GM19238 (cell line): ENCODE measurements at regions not wholly inside any gene's neighbourhood (a gene's known extent, or its start where the extent isn't known, plus 50 kb on each side); places are given as distances from the start of the nearest gene placed in this dataset.

Source experiments
- DNase-seq: peaks from one replicate; pipeline ENCODE4 v3.0.0; 2011; ENCODE audit warnings: low spot score; ENCODE audit not compliant: insufficient read length

DNA sequence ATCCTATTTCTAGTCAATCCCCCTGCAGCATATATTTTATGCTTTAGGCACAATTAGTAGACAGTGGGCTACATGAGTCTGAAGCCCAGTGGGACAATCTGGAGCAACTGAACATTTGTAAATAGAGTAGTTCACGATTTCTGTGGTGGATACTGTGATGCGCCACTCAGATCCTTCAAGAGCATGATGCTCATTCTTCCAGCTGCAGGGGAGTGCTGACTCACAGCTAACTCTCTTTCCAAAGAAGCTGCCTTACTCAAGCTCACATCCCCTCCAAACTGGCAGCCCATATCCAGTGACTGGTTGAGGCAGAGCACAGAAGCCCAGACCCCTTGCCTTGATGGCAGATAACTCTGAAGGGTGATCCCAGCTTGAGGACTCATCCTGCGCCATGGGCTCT lies 224.2 kb upstream of the EEA1 start:
- DNase-seq, result no peak

DNA sequence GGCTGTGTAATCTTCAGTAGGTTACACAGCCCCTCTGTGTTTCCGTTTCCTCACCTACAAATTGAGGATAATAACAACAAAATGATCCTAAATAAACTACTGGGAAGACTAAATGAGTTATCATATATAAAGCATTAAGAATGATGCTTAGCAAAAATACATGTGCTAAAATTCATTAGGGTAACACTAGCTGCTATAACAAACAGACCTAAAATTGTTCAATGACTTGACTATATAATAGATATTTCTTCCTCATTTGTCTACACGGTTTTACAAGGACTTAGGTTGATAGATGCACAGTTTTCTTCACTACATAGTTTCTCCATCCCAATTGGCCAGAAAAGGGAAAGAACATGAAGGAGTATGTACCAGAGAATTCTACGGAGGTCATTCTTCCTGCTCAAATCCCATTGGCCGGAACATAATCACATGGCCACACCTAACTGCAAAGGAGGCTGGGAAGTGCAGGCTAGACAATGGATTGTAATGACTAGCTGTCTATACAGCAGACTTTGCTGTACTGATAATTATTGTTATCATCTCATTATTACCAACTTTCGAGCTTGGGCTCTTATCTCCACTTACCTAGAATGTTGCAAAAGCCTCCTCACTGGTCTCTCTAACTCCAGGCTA lies 223.5 kb upstream of the NUDT4 start:
- no peak for DNase-seq

DNA sequence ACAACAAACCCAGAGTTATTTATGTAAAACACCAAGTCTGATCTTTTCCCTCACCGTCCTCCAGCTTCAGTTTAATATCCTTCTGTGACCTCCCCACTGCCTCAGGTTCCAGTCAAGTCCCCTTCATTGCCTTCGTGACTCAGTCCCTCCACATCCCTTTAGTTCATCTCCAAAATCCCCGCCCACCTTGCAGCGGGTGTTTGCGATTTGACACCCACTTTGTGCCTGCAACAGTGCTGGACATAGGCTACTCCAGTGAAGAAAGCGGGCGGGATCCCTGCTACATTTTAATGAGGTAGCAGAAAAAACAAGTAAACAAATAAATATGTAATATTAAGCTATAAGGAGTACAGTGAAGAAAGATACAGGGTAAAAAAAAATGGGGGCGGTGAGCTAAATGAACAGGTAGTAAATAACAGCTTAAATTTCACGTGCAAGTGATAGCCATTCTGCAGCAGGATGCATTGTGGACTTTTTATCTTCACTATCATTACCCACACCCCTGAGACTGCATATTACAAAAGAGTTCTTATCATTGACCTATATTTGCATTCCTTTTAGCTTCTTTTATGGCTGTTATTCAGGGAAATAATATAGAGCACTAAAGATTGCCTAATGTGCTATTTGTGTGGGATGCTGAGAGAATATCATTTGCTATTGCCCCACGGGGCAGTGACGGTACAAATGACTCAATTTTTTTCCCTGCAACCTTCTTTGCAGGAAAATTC lies 222.8 kb upstream of the NUDT4 start:
- DNase-seq, result no peak

DNA sequence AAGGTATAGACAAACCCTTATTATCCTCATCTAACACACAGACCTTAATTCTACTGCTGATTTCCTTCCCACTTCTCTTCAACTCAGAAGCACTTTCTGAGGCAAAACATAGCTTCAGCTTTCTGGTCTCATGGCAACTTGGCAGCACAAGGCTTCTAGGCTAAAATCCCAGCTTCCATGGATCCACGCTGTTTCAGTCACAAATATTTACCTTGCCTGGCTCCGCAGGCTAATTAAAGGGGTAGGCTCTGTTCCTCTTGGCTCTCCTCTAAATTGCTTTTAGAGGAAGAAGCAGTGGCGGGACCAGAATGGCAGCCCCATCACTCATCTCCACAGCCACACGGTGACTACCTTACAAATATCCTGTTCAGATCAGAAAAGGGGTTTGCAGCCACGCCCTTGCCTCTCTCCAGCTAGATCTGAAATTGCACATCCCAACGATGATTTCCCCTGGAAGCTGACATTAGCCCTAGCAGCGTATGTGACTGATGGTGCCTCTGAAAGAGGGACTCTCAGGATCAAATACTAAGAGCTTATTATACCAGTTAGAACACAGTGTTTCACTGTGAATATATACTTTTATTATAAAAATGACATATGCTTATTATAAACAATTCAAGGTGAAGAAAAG lies 221.5 kb upstream of the NUDT4 start:
- no peak for DNase-seq

DNA sequence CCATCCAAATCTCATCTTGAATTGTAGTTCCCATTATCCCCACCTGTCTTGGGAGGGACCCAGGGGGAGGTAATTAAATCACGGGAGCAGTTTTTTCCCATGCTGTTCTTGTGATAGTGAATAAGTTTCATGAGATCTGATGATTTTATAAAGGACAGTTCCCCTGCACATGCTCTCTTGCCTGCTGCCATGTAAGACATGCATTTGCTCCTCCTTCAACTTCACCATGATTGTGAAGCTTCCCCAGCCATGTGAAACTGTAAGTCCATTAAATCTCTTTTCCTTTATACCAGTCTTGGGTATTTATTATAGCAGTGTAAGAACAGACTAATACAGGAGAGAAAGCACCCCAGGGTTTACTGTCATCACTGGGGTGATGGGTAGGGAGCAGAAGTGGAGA lies 220.4 kb upstream of the NUDT4 start:
- no peak for DNase-seq

DNA sequence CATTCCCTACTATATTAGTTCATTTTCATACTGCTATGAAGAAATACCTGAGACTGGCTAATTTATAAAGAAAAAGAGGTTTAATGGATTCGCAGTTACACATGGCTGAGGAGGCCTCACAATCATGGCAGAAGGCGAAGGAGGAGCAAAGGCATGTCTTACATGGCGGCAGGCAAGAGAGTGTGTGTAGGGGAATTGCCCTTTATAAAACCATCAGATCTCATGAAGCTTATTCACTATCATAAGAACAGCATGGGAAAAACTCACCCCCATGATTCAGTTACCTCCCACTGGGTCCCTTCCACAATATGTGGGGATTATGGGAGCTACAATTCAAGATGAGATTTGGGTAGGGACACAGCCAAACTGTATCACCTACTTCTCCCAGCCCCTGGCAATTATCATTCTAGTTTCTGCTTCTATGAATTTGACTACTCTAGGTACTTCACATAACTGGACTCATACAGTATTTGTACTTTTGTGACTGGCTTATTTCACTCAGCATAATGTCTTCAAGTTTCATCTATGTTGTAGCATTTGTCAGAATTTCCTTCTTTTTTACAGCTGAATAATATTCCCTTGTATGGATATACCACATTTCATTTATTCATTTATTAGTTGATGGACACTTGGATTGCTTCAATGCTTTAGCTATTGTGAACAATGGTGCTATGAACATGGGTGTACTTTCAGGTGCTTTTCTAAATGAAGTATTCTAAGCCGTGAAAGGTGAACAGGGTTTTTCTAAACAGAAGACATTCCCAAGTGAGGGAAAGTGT lies 219.5 kb upstream of the NUDT4 start:
- no peak for DNase-seq

DNA sequence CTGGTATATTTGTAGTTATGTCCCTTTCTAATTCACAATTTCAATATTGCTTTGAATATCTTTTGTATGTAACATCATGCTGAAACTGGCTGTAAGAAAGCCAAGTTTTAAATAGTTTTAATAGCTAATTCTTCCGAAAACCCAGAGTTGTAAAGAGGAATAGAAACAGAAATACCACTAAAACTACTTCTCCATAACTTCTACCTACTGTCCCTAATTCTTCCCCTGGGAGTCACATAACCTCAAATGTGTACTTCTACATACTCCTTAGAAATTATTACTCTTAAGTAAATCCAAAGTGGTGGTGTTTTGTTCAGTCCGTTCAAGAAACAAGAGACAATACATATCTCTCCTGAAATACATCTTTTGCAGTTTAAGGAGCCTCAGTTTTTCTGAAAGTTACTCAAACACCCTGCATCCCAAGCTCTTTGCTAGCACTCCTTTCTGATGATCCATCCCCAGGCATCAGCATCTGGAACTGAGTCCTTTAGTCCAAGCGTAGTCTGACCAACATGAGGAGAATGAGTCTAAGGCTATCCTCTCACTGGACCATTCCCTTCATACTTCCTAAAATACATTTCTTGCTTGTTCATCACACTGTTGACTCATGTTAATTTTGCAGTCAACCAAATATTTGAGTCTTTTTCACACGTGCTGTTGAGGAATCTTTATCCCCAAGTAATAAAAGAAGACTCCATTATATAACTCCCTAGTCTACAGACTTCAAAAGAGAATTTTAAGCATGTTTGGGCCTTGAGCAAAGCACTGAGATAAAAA lies 214.3 kb upstream of the NUDT4 start:
- DNase-seq, result no peak

DNA sequence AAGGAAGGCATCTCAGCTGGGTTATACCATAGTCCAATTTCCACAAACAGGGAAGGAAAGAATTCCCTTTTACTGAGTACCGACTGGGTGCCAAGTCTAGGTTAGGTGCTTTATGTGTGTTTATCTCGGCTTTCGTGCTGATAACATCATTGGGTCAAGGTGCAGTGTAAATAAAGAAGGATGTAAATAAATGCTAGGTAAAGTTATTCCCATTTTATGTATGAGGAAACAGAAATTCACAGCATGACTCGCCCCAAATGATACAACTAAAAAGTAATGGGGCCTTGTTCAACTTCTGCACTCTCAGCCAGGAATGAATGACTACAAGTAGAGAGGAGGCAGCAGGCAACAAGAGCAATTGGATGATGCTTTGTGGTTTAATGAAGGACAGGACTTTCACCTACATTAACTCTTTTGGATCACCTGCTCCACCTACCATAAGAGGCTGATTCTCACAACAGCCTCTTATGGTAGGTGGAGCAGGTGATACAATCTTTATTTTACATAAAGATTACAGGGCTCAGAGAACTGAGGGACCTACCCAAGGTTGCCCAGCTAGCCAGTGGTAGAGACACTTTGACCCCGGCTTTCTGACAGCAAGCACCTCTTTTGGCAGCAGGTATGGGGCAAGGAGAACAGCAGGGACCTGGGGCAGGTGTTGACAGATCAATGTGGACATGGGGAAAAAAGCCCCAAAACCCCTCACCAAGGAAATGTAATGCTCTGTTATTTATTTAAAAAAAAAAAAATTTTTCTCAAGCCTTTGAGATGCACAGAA lies 213.4 kb upstream of the NUDT4 start:
- DNase-seq, result no peak

DNA sequence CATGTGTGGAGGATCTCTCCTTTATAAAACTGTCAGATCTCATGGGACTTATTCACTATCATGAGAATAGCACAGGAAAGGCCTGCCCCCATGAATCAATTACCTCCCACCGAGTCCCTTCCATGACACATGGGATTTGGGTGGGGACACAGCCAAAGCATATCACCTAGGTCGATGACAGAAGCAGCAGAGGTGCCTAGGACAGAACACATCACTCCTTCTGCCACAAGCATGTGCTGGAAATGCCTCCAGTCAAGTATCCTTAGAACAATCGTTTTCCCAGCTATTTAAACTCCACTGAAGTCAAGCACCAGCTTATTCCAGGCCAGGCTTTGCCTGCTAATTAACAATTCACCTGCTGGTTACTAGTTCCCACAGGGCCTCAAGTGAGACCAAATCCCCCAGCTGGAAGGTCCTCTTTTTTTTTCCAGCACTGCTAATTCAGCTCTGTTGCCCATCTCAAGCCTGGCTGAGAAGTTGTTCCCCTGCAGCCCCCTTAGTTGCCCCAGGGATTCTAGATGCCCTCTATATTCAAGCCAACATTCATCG lies 212.3 kb upstream of the NUDT4 start:
- no peak for DNase-seq

DNA sequence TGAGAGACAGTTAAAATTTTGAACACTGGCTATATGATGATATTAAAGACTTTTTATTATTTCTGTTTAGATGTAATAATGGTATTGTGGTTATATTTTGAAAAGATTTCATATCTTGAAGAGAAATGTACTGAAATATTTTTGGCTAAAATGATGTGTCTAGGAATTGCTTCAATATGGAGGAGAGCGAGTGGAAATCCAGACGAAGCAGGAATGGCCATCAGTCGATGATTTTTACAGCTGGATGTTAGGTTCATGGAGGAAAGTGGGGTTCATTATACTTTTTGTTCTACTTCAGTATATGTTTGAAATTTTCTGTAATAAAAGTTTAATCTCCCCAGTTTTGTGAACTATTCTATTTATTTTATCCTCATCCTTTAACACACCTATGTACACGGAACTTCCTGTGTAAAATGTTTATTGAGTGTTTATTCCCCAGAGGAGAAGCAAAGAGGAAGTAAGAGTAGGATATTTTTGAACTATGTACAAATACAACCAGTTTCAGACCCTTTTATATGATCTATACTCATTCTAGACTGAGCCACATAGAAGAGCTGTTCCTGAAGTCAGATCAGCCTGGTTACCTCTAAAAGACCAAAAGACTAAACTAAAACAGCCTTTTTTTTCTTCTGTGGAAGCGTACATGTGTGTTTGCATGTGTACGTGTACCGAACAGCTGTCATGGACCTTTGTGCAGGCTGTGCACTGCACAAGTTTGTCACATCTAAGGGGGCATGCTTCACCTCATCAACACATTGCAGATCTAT lies 211.0 kb upstream of the NUDT4 start:
- no peak for DNase-seq

DNA sequence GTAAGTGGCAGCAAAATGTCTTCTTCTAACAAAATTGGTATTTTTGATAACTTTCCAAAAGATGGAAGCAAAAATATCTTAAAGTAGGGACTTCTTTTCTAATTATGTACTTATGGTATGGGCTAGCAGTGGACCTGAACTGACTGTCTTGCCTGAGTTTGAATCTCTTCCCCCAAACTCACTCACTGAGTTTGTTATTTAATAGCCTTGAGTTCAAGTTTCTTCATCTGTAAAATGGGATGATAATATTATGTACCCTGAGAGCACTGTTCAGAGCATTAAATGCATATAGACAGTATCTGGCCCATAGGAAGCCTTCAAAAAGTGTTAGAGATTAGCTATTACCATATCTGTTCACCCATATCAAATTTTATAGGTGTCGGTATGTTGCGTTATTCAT lies 210.4 kb upstream of the NUDT4 start:
- no peak for DNase-seq

DNA sequence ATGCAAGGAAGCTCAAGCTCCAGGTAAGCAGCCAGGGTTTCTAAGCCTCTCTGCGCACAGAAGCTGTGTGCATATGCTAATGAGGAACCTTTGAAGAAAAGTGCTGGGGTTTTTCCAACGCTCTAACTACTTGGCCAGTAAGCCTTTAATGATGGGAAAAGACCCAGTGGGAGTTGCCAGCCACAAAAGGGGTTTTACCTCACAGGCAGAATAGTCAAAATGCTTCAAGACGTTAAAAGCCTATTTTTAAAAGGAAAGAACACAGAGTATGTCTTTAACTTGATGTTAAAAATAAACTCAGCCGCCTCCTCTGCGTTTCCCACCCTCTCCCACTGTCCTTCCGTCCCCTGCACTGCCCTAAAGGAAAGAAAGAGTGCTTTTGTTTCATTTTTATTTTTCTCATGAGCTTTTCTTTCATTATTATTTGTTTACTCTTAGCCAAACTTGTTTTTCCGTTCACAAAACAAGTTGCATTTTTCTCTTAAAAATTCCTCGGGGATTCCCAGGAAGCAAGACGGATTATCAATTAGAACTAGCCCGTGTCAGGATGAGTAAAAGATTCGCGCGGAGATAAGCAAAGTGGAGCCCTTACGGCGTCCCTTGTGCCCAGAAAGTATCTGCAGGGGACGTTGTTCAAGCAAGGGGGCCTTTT lies 209.8 kb upstream of the NUDT4 start:
- no peak for DNase-seq

DNA sequence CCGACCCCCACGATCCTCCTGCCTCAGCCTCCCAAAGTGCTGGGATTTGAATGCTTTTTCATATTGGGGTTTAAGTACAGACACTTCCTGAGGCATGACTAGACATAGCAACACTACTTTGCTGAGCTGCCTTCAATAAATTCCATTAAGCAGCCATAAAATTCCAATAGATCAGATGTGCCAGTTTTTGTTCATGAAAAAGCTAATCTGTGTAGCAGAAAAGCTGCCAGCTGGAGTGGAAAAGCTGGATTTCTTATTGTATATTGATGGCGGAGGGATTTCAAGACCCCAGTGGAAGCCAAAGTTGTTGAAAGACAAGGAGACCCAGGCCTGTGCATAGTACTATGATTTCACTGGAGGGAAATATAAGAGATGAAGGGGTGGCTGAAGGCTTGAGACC lies 209.0 kb upstream of the NUDT4 start:
- no peak for DNase-seq

DNA sequence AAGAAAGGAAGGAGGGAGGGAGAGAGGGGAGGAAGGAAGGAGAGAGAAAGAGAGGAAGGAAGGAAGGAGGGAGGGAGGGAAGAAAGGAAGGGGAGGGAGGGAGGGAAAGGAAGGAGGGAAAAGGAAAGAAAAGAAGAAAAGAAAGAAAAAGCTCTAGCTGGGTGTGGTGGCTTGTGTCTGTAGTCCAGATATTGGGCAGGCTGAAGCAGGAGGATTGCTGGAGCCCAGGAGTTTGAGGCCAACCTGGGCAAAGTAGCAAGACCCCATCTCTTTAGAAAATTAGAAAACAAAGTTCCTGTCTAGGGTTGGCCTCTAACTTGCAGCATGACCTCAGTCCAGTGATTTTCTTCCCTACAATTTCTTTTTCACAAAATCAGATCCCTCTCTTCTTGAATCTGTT lies 208.2 kb upstream of the NUDT4 start:
- DNase-seq, result no peak

DNA sequence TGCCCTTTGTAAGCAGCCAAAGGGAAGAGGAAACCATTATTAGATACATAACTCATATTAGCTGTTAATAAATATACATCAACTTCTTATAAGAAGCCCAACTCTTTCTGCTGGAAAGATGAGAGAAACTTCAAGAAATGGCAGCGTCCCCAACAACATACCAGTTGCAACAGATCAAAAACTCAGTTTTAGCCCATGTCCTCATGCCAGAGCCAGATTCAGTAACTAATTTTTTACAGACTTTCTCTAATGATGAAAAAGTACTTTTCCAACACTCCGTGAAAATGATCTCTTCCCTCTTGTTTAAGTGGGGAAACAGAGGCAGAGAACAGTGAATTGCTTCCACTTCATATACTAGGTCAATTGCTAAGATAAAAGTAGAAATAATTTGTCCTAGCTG lies 206.8 kb upstream of the NUDT4 start:
- DNase-seq, result no peak

DNA sequence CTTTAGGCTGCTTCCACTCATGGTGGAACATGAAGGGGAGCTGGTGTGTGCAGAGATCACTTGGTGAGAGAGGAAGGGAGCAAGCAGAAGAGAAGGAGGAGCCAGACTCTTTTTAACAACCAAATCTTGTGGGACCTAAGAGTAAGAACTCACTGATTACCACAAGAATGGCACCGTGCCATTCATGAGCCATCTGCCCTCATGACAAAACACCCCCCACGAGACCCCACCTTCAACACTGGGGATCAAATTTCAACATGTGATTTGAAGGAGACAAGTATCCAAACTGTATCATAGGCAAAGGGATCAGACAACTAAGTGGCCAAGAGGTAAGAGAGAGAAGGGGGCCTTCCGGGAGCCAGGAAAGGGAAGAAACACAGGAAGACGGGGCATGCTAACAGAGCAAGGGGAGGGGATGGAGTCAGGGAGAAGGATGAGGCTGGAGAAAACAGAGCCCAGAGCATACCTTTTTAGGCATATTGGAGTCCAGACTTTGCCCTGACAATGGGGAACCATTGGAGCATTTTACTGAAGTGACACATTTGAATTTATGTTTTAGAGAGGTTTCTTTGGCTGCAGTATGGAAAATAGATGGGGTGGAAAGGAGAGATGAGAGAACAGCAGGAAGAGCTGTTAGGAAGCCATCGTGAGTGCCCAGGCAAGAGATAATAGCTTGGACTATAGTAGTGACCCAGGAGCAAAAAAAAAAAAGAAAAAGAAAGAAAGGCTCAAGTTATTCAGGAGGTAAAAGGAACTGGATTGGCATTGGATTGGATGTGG lies 204.4 kb upstream of the NUDT4 start:
- no peak for DNase-seq

DNA sequence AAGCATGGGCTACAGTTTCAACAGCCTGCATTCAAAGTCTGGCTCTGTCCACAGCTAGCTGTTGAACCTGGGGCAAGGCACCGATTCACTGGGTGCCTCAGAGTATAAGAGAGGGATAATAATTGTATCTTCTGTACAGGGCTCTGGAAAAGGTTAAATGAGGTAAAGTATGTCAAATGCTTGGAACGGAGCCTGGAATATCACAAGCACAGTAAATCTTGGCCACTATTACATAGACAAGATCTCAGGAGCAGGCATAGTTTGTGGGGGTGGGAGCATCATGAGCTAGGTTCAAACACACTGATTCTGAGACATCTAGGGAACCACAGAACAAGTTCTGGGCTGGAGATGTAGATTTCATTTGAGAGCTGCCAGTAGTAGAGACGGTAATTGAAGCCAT lies 203.7 kb upstream of the NUDT4 start:
- no peak for DNase-seq

DNA sequence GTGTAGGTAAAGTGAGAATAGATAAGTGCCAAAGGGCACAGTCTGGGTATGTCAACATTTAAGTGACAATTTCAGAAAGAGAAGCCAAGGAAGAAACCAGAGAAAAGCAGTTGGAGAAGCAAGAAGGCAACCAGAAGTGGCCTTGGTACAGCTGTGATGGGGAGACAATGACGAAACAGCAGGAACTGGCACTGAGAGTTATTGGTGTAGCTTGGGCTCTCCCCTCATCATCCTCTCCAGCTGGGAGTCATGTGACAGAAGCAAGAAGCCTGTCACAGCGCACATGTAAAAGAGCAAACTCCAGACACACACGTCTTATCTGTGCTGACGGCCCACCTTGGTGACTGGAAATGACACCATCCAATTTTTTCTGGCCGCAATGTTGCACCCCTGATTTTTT lies 203.3 kb upstream of the NUDT4 start:
- no peak for DNase-seq
